IMR-90 (cell line): ENCODE measurements at regions not wholly inside any gene's neighbourhood (a gene's known extent, or its start where the extent isn't known, plus 50 kb on each side); places are given as distances from the start of the nearest gene placed in this dataset.

Source experiments
- ATAC-seq: fragments of 200-7000 bp; cut with Tn5 transposase; 2 replicates; pipeline ENCODE4 v1.9.1; 2020; ENCODE audit warnings: low read depth, mild to moderate bottlenecking, moderate library complexity
- BruUV-seq: library from RNA; stranded (reverse); fragments of 400-500 nt; replicated peaks from 2 replicates; lab custom pipeline; 2021; lab: Mats Ljungman, UMichigan
- CTCF ChIA-PET: fragments of 300-600 bp; formaldehyde crosslinking; extraction: SDS; loops from one replicate; lab custom pipeline; 2021; ENCODE audit warnings: antibody characterized with exemption; lab: Yijun Ruan, JAX
- POLR2A ChIA-PET: fragments of 300-600 bp; sonication (Branson Sonifier 250); formaldehyde crosslinking; loops from one replicate; lab custom pipeline; 2022; ENCODE audit warnings: antibody characterized with exemption; ENCODE audit not compliant: unreplicated experiment; lab: Charles Lee
- DNase-seq: peaks from one replicate; pipeline ENCODE4 v3.0.0; 2013
- H2AFZ ChIP-seq: replicated peaks from 2 replicates; pipeline ENCODE3; 2013; ENCODE audit warnings: low read length, mild to moderate bottlenecking; ENCODE audit not compliant: poor library complexity
- H2AK5ac ChIP-seq: 2 replicates; pipeline ENCODE4 v1.6.1; 2013; ENCODE audit warnings: low read depth, low read length, inconsistent platforms
- H2AK9ac ChIP-seq: replicated peaks from 2 replicates; pipeline ENCODE3; 2013; ENCODE audit warnings: mild to moderate bottlenecking, low read depth, low read length, moderate library complexity; ENCODE audit not compliant: poor library complexity
- H2BK120ac ChIP-seq: 2 replicates; pipeline ENCODE4 v1.6.1; 2013; ENCODE audit warnings: low read depth, low read length, inconsistent platforms
- H2BK15ac ChIP-seq: 3 replicates; pipeline ENCODE4 v1.6.1; 2013; ENCODE audit warnings: low read depth, low read length, inconsistent platforms
- H2BK20ac ChIP-seq: 2 replicates; pipeline ENCODE4 v1.6.1; 2013; ENCODE audit warnings: low read depth, mild to moderate bottlenecking, inconsistent platforms, low read length, moderate library complexity
- H2BK5ac ChIP-seq: 2 replicates; pipeline ENCODE4 v1.6.1; 2013; ENCODE audit warnings: mild to moderate bottlenecking, low read depth, low read length, inconsistent platforms; ENCODE audit not compliant: poor library complexity, severe bottlenecking
- H3K14ac ChIP-seq: replicated peaks from 2 replicates; pipeline ENCODE4 v1.6.1; 2013; ENCODE audit warnings: low read depth, low read length, inconsistent platforms
- H3K18ac ChIP-seq: 2 replicates; pipeline ENCODE4 v1.6.1; 2013; ENCODE audit warnings: low read depth, low read length, control low read depth
- H3K23ac ChIP-seq: 2 replicates; pipeline ENCODE4 v1.6.1; 2013; ENCODE audit warnings: low read depth, low read length, inconsistent platforms
- H3K27ac ChIP-seq: 2 replicates; pipeline ENCODE4 v1.5.1; 2013; ENCODE audit warnings: mild to moderate bottlenecking, control low read depth, low read length; ENCODE audit not compliant: insufficient read depth
- H3K27me3 ChIP-seq: 2 replicates; pipeline ENCODE4 v1.6.1; 2013; ENCODE audit warnings: low read length; ENCODE audit not compliant: control insufficient read depth, insufficient read depth
- H3K36me3 ChIP-seq: 2 replicates; pipeline ENCODE4 v1.6.1; 2013; ENCODE audit warnings: low read length, mixed read lengths; ENCODE audit not compliant: control insufficient read depth, insufficient read depth
- H3K4ac ChIP-seq: 2 replicates; pipeline ENCODE4 v1.6.1; 2013; ENCODE audit warnings: low read depth, low read length, inconsistent platforms
- H3K4me1 ChIP-seq: 2 replicates; pipeline ENCODE4 v1.6.1; 2013; ENCODE audit warnings: low read length, mixed read lengths; ENCODE audit not compliant: control insufficient read depth, insufficient read depth
- H3K4me2 ChIP-seq: 2 replicates; pipeline ENCODE4 v1.6.1; 2013; ENCODE audit warnings: low read depth, mild to moderate bottlenecking, control low read depth, low read length, moderate library complexity
- H3K4me3 ChIP-seq: 2 replicates; pipeline ENCODE4 v1.5.1; 2013; ENCODE audit warnings: low read depth, mild to moderate bottlenecking, control low read depth, low read length, moderate library complexity; ENCODE audit not compliant: insufficient read depth
- H3K56ac ChIP-seq: 2 replicates; pipeline ENCODE4 v1.6.1; 2013; ENCODE audit warnings: low read length, inconsistent platforms; ENCODE audit not compliant: insufficient read depth; ENCODE audit errors: extremely low read depth
- H3K79me1 ChIP-seq, 2 experiments: 2 replicates each; pipeline ENCODE4 v1.6.1; 2013; ENCODE audit warnings: low read length in 2 of 2, inconsistent platforms in 1 of 2, low read depth in 1 of 2
- H3K9ac ChIP-seq: 2 replicates; pipeline ENCODE4 v1.6.1; 2013; ENCODE audit warnings: low read depth, low read length, control low read depth
- H3K9me1 ChIP-seq: 2 replicates; pipeline ENCODE4 v1.6.1; 2013; ENCODE audit warnings: low read length, inconsistent platforms; ENCODE audit not compliant: insufficient read depth
- H3K9me3 ChIP-seq: 2 replicates; pipeline ENCODE4 v1.6.1; 2013; ENCODE audit warnings: low read length; ENCODE audit not compliant: control insufficient read depth, insufficient read depth
- H4K20me1 ChIP-seq: 2 replicates; pipeline ENCODE4 v1.6.1; 2013; ENCODE audit warnings: low read length, inconsistent platforms; ENCODE audit not compliant: insufficient read depth
- H4K5ac ChIP-seq: 2 replicates; pipeline ENCODE4 v1.6.1; 2013; ENCODE audit warnings: mild to moderate bottlenecking, low read depth, low read length, control low read depth
- H4K8ac ChIP-seq, 2 experiments: 2 replicates each; pipeline ENCODE4 v1.6.1; 2013; ENCODE audit warnings: low read depth in 2 of 2, low read length in 2 of 2, control low read depth in 1 of 2, inconsistent platforms in 1 of 2
- H4K91ac ChIP-seq: 2 replicates; pipeline ENCODE4 v1.6.1; 2013; ENCODE audit warnings: low read depth, low read length, inconsistent platforms; ENCODE audit not compliant: insufficient read depth
- CEBPB ChIP-seq: IDR thresholded peaks from 2 replicates; pipeline ENCODE4 v1.6.1; 2012; ENCODE audit warnings: low read depth, low read length, improper control_type of control experiment
- NFE2L2 ChIP-seq: fragments of 150-350 bp; IDR thresholded peaks from 2 replicates; pipeline ENCODE4 v1.6.1; 2016; ENCODE audit warnings: low read depth, mild to moderate bottlenecking, low read length
- RFX5 ChIP-seq: IDR thresholded peaks from 2 replicates; pipeline ENCODE4 v1.8.0; 2012; ENCODE audit warnings: low read depth, mild to moderate bottlenecking, low read length, moderate library complexity
- dilution Hi-C: fragments of 300-500 bp; cut with HindIII; formaldehyde crosslinking; loops from one replicate; pipeline ENCODE4 v1.14.3; 2018; ENCODE audit warnings: low sequenced_read_pairs; ENCODE audit not compliant: unreplicated experiment
- in situ Hi-C: fragments of 300-500 bp; cut with MboI; formaldehyde crosslinking; loops from 3 replicates; pipeline ENCODE4 v1.14.3; 2019; ENCODE audit warnings: low sequenced_read_pairs, inconsistent platforms, mixed read lengths
- intact Hi-C: fragments of 100-400 bp; cut with micrococcal nuclease; formaldehyde crosslinking; loops from 2 replicates; pipeline ENCODE4 v1.10.0; 2022
- TF ChIP-seq, protein P1 (sequence below): fragments of 150-350 bp; IDR thresholded peaks from 2 replicates; pipeline ENCODE4 v1.6.1; 2016; ENCODE audit warnings: low read depth, mild to moderate bottlenecking, low read length, moderate library complexity, borderline replicate concordance

- dilution Hi-C loops = no loop called here
- Histone ChIP-seq H4K8ac (no peak overlapping the region), H2AK5ac (no peak overlapping the region), H2AFZ (no peak overlapping the region), H3K4me1 (no peaks in the 10 kb centered on the region), H4K5ac (no peak overlapping the region), H3K4ac (no peak overlapping the region), H3K4me2 (no peak overlapping the region), H2BK15ac (no peak overlapping the region), H3K9me3 (peaks cover 6% of the 10 kb centered on the region), H2BK20ac (no peak overlapping the region), H3K36me3 (no peaks in the 10 kb centered on the region), H2BK120ac (no peak overlapping the region), H4K91ac (no peak overlapping the region), H3K18ac (no peak overlapping the region), H3K23ac (no peak overlapping the region), H3K14ac (no peak overlapping the region), H3K27ac (no peak overlapping the region), H4K20me1 (no peaks in the 10 kb centered on the region), H2BK5ac (no peak overlapping the region), H3K9ac (no peak overlapping the region), H3K9me1 (no peaks in the 10 kb centered on the region), H3K79me1 (no peaks in the 10 kb centered on the region), H2AK9ac (no peak overlapping the region), H3K4me3 (no peak overlapping the region), H3K56ac (no peak overlapping the region), H3K27me3 (no peaks in the 10 kb centered on the region)
- in situ Hi-C loops = no loop called here
- POLR2A ChIA-PET = no interaction called here
- CTCF ChIA-PET = no interaction called here
- no peak for ATAC-seq
- intact Hi-C loops = no loop called here
- peak; percentile 26 for DNase-seq
- no peak for TF ChIP-seq RFX5
- TF ChIP-seq CEBPB = no peak
- TF ChIP-seq, protein P1, sequence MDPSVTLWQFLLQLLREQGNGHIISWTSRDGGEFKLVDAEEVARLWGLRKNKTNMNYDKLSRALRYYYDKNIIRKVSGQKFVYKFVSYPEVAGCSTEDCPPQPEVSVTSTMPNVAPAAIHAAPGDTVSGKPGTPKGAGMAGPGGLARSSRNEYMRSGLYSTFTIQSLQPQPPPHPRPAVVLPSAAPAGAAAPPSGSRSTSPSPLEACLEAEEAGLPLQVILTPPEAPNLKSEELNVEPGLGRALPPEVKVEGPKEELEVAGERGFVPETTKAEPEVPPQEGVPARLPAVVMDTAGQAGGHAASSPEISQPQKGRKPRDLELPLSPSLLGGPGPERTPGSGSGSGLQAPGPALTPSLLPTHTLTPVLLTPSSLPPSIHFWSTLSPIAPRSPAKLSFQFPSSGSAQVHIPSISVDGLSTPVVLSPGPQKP = no peak
- TF ChIP-seq NFE2L2 = no peak
- no TSS peak for BruUV-seq
Observed at GRCh38 chr3:3629911-3630310, 169.3 kb upstream of the LRRN1 start.
